ENCODE measurements at regions not wholly inside any gene's neighbourhood (a gene's known extent, or its start where the extent isn't known, plus 50 kb on each side); places are given as distances from the start of the nearest gene placed in this dataset.

GRCh38 chr5:35383041-35383440, 152.8 kb upstream of the PRLR start:
- no peak overlapping the region for H3K4me3 ChIP-seq (ENCODE audit: low read length)
- H3F3A ChIP-seq (ENCODE audit: insufficient read depth, low read length), result no peaks in the 10 kb centered on the region
- no peaks in the 10 kb centered on the region for H3K9me3 ChIP-seq (replicated peaks; ENCODE audit: insufficient read depth, low read length)
- no peaks in the 10 kb centered on the region for H3K9me2 ChIP-seq (replicated peaks; ENCODE audit: insufficient read depth, low read length)
- no peak overlapping the region for H3K4me2 ChIP-seq (ENCODE audit: low read depth, low read length)
- no peaks in the 10 kb centered on the region for H3K4me1 ChIP-seq (ENCODE audit: low read length)
- H3K27me3 ChIP-seq (replicated peaks; ENCODE audit: insufficient read depth, low read length), result no peaks in the 10 kb centered on the region
- H4K20me1 ChIP-seq (ENCODE audit: insufficient read depth, low read length), result no peaks in the 10 kb centered on the region
- no peak overlapping the region for H2AFZ ChIP-seq (ENCODE audit: low read length)
- TF ChIP-seq CTCF (IDR thresholded peaks at IDR 0.05; ENCODE audit: low read length), result no peak
- H3K79me2 ChIP-seq (ENCODE audit: low read length), result no peaks in the 10 kb centered on the region
- H3K36me3 ChIP-seq (replicated peaks; ENCODE audit: insufficient read depth, low read length), result no peaks in the 10 kb centered on the region
- no peak for DNase-seq
- H3K9ac ChIP-seq (ENCODE audit: low read length), result no peak overlapping the region
- no peak overlapping the region for H3K27ac ChIP-seq (ENCODE audit: low read length)

- no peak overlapping the region for H3K27ac ChIP-seq (ENCODE audit: low read length)
- H3K4me3 ChIP-seq (ENCODE audit: low read length), result no peak overlapping the region
- H3K9me3 ChIP-seq (replicated peaks; ENCODE audit: insufficient read depth, low read length), result no peaks in the 10 kb centered on the region
- no peak for DNase-seq
- no peak overlapping the region for H3K4me2 ChIP-seq (ENCODE audit: low read depth, low read length)
- no peaks in the 10 kb centered on the region for H3K9me2 ChIP-seq (replicated peaks; ENCODE audit: insufficient read depth, low read length)
- H3K4me1 ChIP-seq (ENCODE audit: low read length), result no peaks in the 10 kb centered on the region
- TF ChIP-seq EZH2phosphoT487 (IDR thresholded peaks at IDR 0.05; ENCODE audit: low read length) (no peak), EZH2 (optimal IDR thresholded peaks at IDR 0.05; ENCODE audit: low read depth, low read length) (no peak), CTCF (IDR thresholded peaks at IDR 0.05; ENCODE audit: low read length) (no peak)
- H3K79me2 ChIP-seq (ENCODE audit: low read length), result no peaks in the 10 kb centered on the region
- no peaks in the 10 kb centered on the region for H3K36me3 ChIP-seq (replicated peaks; ENCODE audit: insufficient read depth, low read length)
- no peaks in the 10 kb centered on the region for H4K20me1 ChIP-seq (ENCODE audit: insufficient read depth, low read length)
- H3K9ac ChIP-seq (ENCODE audit: low read length), result no peak overlapping the region
- H3K27me3 ChIP-seq (replicated peaks; ENCODE audit: insufficient read depth, low read length), result no peaks in the 10 kb centered on the region
- no peaks in the 10 kb centered on the region for H3F3A ChIP-seq (ENCODE audit: insufficient read depth, low read length)
- H2AFZ ChIP-seq (ENCODE audit: low read length), result no peak overlapping the region
These were observed 147.4 kb upstream of the PRLR start for GRCh38 chr5:35377653-35378052.

GRCh38 chr5:35374584-35374983, 144.3 kb upstream of the PRLR start:
- TF ChIP-seq EZH2phosphoT487 (IDR thresholded peaks at IDR 0.05; ENCODE audit: low read length), result no peak
- TF ChIP-seq CTCF (IDR thresholded peaks at IDR 0.05; ENCODE audit: low read length), result no peak
- TF ChIP-seq EZH2 (optimal IDR thresholded peaks at IDR 0.05; ENCODE audit: low read depth, low read length), result no peak
- Histone ChIP-seq H3K4me1 (ENCODE audit: low read length) (no peaks in the 10 kb centered on the region), H3K9ac (ENCODE audit: low read length) (no peak overlapping the region), H3K79me2 (ENCODE audit: low read length) (no peaks in the 10 kb centered on the region), H4K20me1 (ENCODE audit: insufficient read depth, low read length) (no peaks in the 10 kb centered on the region), H3K27ac (ENCODE audit: low read length) (no peak overlapping the region), H3K9me3 (replicated peaks; ENCODE audit: insufficient read depth, low read length) (no peaks in the 10 kb centered on the region), H3K36me3 (replicated peaks; ENCODE audit: insufficient read depth, low read length) (no peaks in the 10 kb centered on the region), H2AFZ (ENCODE audit: low read length) (no peak overlapping the region), H3K4me3 (ENCODE audit: low read length) (no peak overlapping the region), H3F3A (ENCODE audit: insufficient read depth, low read length) (no peaks in the 10 kb centered on the region), H3K27me3 (replicated peaks; ENCODE audit: insufficient read depth, low read length) (no peaks in the 10 kb centered on the region), H3K9me2 (replicated peaks; ENCODE audit: insufficient read depth, low read length) (no peaks in the 10 kb centered on the region), H3K4me2 (ENCODE audit: low read depth, low read length) (no peak overlapping the region)
- DNase-seq, result no peak

GRCh38 chr5:35373249-35373648, 143.0 kb upstream of the PRLR start:
- Histone ChIP-seq H3K4me1 (ENCODE audit: low read length) (no peaks in the 10 kb centered on the region), H3K79me2 (ENCODE audit: low read length) (no peaks in the 10 kb centered on the region), H3K27me3 (replicated peaks; ENCODE audit: insufficient read depth, low read length) (no peaks in the 10 kb centered on the region), H3K36me3 (replicated peaks; ENCODE audit: insufficient read depth, low read length) (no peaks in the 10 kb centered on the region), H3F3A (ENCODE audit: insufficient read depth, low read length) (no peaks in the 10 kb centered on the region), H3K9me3 (replicated peaks; ENCODE audit: insufficient read depth, low read length) (no peaks in the 10 kb centered on the region), H3K9ac (ENCODE audit: low read length) (no peak overlapping the region), H3K9me2 (replicated peaks; ENCODE audit: insufficient read depth, low read length) (no peaks in the 10 kb centered on the region), H3K27ac (ENCODE audit: low read length) (no peak overlapping the region), H3K4me2 (ENCODE audit: low read depth, low read length) (no peak overlapping the region), H3K4me3 (ENCODE audit: low read length) (no peak overlapping the region), H2AFZ (ENCODE audit: low read length) (no peak overlapping the region), H4K20me1 (ENCODE audit: insufficient read depth, low read length) (no peaks in the 10 kb centered on the region)
- TF ChIP-seq CTCF (IDR thresholded peaks at IDR 0.05; ENCODE audit: low read length) (no peak), EZH2phosphoT487 (IDR thresholded peaks at IDR 0.05; ENCODE audit: low read length) (no peak), EZH2 (optimal IDR thresholded peaks at IDR 0.05; ENCODE audit: low read depth, low read length) (no peak)
- no peak for DNase-seq
